Mesendoderm (in vitro differentiated cells): ENCODE measurements at regions not wholly inside any gene's neighbourhood (a gene's known extent, or its start where the extent isn't known, plus 50 kb on each side); places are given as distances from the start of the nearest gene placed in this dataset.

ENCODE experiments used
- DNase-seq: peaks from one replicate; pipeline ENCODE4 v3.0.0; 2013
- H2AK5ac ChIP-seq: 2 replicates; pipeline ENCODE4 v1.6.1; 2013; ENCODE audit warnings: low read length, inconsistent platforms
- H2BK120ac ChIP-seq: 2 replicates; pipeline ENCODE4 v1.6.1; 2013; ENCODE audit warnings: low read depth, mild to moderate bottlenecking, low read length, moderate library complexity, mixed read lengths
- H2BK15ac ChIP-seq: replicated peaks from 2 replicates; pipeline ENCODE4 v1.6.1; 2013; ENCODE audit warnings: low read depth, mild to moderate bottlenecking, moderate library complexity
- H2BK5ac ChIP-seq: 2 replicates; pipeline ENCODE4 v1.6.1; 2013; ENCODE audit warnings: low read length, inconsistent platforms
- H3K18ac ChIP-seq: 2 replicates; pipeline ENCODE4 v1.6.1; 2013; ENCODE audit warnings: mild to moderate bottlenecking, low read length, mixed read lengths
- H3K23ac ChIP-seq: one replicate; pipeline ENCODE4 v1.6.1; 2013; ENCODE audit warnings: low read length
- H3K27ac ChIP-seq: 2 replicates; pipeline ENCODE4 v1.5.1; 2013; ENCODE audit warnings: low read depth, mild to moderate bottlenecking, inconsistent platforms, low read length, moderate library complexity
- H3K27me3 ChIP-seq: 2 replicates; pipeline ENCODE4 v1.6.1; 2013; ENCODE audit warnings: low read length, control low read depth, mild to moderate bottlenecking, inconsistent platforms; ENCODE audit not compliant: insufficient read depth, poor library complexity
- H3K36me3 ChIP-seq: 2 replicates; pipeline ENCODE4 v1.6.1; 2013; ENCODE audit warnings: low read length, inconsistent platforms; ENCODE audit not compliant: control insufficient read depth, insufficient read depth
- H3K4ac ChIP-seq: one replicate; pipeline ENCODE4 v1.6.1; 2013; ENCODE audit warnings: low read depth, mild to moderate bottlenecking, low read length, moderate library complexity
- H3K4me1 ChIP-seq: 2 replicates; pipeline ENCODE4 v1.6.1; 2013; ENCODE audit warnings: low read depth, low read length, inconsistent platforms; ENCODE audit not compliant: control insufficient read depth
- H3K4me2 ChIP-seq: 2 replicates; pipeline ENCODE4 v1.6.1; 2013; ENCODE audit warnings: low read length
- H3K4me3 ChIP-seq: 2 replicates; pipeline ENCODE4 v1.5.1; 2013; ENCODE audit warnings: mild to moderate bottlenecking, low read length
- H3K56ac ChIP-seq: one replicate; pipeline ENCODE4 v1.6.1; 2013; ENCODE audit warnings: low read length
- H3K79me1 ChIP-seq: 2 replicates; pipeline ENCODE4 v1.6.1; 2013; ENCODE audit warnings: low read length, inconsistent platforms
- H3K79me2 ChIP-seq: 2 replicates; pipeline ENCODE4 v1.6.1; 2013; ENCODE audit warnings: mild to moderate bottlenecking, low read length; ENCODE audit not compliant: control insufficient read depth, insufficient read depth
- H3K9ac ChIP-seq: 2 replicates; pipeline ENCODE4 v1.6.1; 2013; ENCODE audit warnings: low read length, inconsistent platforms
- H4K5ac ChIP-seq: one replicate; pipeline ENCODE4 v1.6.1; 2013; ENCODE audit warnings: low read length
- H4K8ac ChIP-seq: one replicate; pipeline ENCODE4 v1.6.1; 2013; ENCODE audit warnings: low read depth, mild to moderate bottlenecking, control low read depth, low read length, moderate library complexity
- WGBS: extraction: QIAGEN DNeasy Blood & Tissue Kit; methylation state at CpG from one replicate; pipeline ENCODE4 v1.1.7; 2013; ENCODE audit warnings: low lambda C conversion rate, missing lambda C conversion rate; ENCODE audit not compliant: insufficient coverage; ENCODE audit errors: extremely low coverage; 5-methylcytosine and 5-hydroxymethylcytosine counted together

GRCh38 chr18:11400703-11401102 is 208.7 kb upstream of the SLC35G4 start:
- Histone ChIP-seq H3K4ac (no peak overlapping the region), H3K79me2 (no peaks in the 10 kb centered on the region), H2BK120ac (no peak overlapping the region), H3K79me1 (no peaks in the 10 kb centered on the region), H3K4me2 (no peak overlapping the region), H3K27me3 (no peaks in the 10 kb centered on the region), H3K27ac (no peak overlapping the region), H2BK15ac (no peak overlapping the region), H3K18ac (no peak overlapping the region), H3K9ac (no peak overlapping the region), H4K8ac (no peak overlapping the region), H4K5ac (no peak overlapping the region), H3K4me1 (no peaks in the 10 kb centered on the region), H3K36me3 (no peaks in the 10 kb centered on the region), H3K4me3 (no peak overlapping the region), H2BK5ac (no peak overlapping the region), H3K56ac (no peak overlapping the region), H2AK5ac (no peak overlapping the region), H3K23ac (no peak overlapping the region)
- no peak for DNase-seq
- no CpG with 5 or more reads among the region's 1 CpG for WGBS

DNA sequence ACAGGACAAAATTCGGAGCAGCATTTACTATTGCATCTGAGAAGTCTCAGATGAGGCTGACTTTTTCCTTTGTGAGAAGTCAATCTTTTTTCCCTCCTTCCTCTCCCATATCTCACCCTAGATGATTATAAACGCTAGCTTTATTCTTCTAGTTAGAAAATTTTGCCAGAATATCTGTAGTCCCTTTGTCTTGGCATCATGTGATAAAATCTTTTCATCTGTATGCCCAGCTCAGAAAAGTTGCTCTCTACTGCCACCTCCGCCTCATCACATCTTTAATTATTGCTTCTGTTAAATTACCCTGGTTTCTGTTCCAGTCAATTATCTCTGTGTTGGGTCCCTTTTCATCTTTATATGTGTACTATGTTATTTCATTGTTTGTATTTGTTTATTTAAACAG is 210.8 kb upstream of the SLC35G4 start:
- Histone ChIP-seq H3K36me3 (no peaks in the 10 kb centered on the region), H3K79me1 (no peaks in the 10 kb centered on the region), H3K4ac (no peak overlapping the region), H3K18ac (no peak overlapping the region), H4K8ac (no peak overlapping the region), H2BK15ac (no peak overlapping the region), H3K4me3 (no peak overlapping the region), H4K5ac (no peak overlapping the region), H2BK120ac (no peak overlapping the region), H3K23ac (no peak overlapping the region), H3K27ac (no peak overlapping the region), H3K4me1 (no peaks in the 10 kb centered on the region), H3K56ac (no peak overlapping the region), H3K79me2 (no peaks in the 10 kb centered on the region), H2BK5ac (no peak overlapping the region), H3K27me3 (no peaks in the 10 kb centered on the region), H2AK5ac (no peak overlapping the region), H3K4me2 (no peak overlapping the region), H3K9ac (no peak overlapping the region)
- DNase-seq, result peak; percentile 6
- no CpG with 5 or more reads among the region's 3 CpGs for WGBS

GRCh38 chr18:11392980-11393885 is 216.2 kb upstream of the SLC35G4 start:
- H4K8ac ChIP-seq, result no peak overlapping the region
- H3K79me2 ChIP-seq, result no peaks in the 10 kb centered on the region
- H3K79me1 ChIP-seq, result no peaks in the 10 kb centered on the region
- no peak overlapping the region for H2BK5ac ChIP-seq
- H3K4me3 ChIP-seq, result no peak overlapping the region
- no peak overlapping the region for H2AK5ac ChIP-seq
- H3K4ac ChIP-seq, result peak overlapping the region; percentile 2
- H3K4me2 ChIP-seq, result no peak overlapping the region
- no peak overlapping the region for H2BK15ac ChIP-seq
- peak; percentile 72 for DNase-seq
- no peaks in the 10 kb centered on the region for H3K36me3 ChIP-seq
- H3K9ac ChIP-seq, result no peak overlapping the region
- no CpG with 5 or more reads among the region's 9 CpGs for WGBS
- H3K18ac ChIP-seq, result peak overlapping the region; percentile 6
- no peaks in the 10 kb centered on the region for H3K27me3 ChIP-seq
- H3K56ac ChIP-seq, result peak overlapping the region; percentile 19
- peak overlapping the region; percentile 1 for H3K27ac ChIP-seq
- no peaks in the 10 kb centered on the region for H3K4me1 ChIP-seq
- no peak overlapping the region for H3K23ac ChIP-seq
- no peak overlapping the region for H4K5ac ChIP-seq
- peak overlapping the region; percentile 24 for H2BK120ac ChIP-seq

- Histone ChIP-seq H3K4me2 (no peak overlapping the region), H3K4ac (no peak overlapping the region), H3K18ac (no peak overlapping the region), H4K5ac (no peak overlapping the region), H2BK120ac (no peak overlapping the region), H3K27ac (no peak overlapping the region), H3K56ac (no peak overlapping the region), H3K23ac (no peak overlapping the region), H3K36me3 (no peaks in the 10 kb centered on the region), H3K4me3 (no peak overlapping the region), H2BK5ac (no peak overlapping the region), H2AK5ac (no peak overlapping the region), H3K79me1 (no peaks in the 10 kb centered on the region), H3K79me2 (no peaks in the 10 kb centered on the region), H3K4me1 (no peaks in the 10 kb centered on the region), H4K8ac (peak overlapping the region; percentile 56), H2BK15ac (no peak overlapping the region), H3K27me3 (no peaks in the 10 kb centered on the region), H3K9ac (no peak overlapping the region)
- peak; percentile 85 for DNase-seq
- no CpG with 5 or more reads among the region's 6 CpGs for WGBS
Measured at GRCh38 chr18:11392292-11392691, 217.1 kb upstream of the SLC35G4 start.

DNA sequence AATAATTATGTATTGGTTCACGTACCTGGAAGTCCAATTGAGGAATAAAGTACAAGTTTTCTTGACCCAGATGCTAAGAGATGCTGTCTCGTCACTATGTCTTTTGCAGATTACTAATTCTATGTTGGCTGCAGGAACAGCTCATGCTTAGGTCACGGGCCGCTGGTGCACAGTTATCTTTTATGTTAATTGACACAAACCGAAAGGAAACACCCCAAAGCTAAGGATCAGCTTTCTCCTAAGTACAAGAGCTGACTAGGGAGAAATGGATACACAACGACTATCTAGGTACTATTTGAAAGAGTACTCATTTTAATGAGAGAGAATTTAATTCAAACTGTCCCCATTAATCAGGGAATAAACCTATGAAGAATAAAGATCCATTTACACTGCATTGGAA is 217.7 kb upstream of the SLC35G4 start:
- no peak overlapping the region for H2BK120ac ChIP-seq
- no peak overlapping the region for H4K8ac ChIP-seq
- H2BK15ac ChIP-seq, result no peak overlapping the region
- no peak overlapping the region for H3K4me2 ChIP-seq
- H3K56ac ChIP-seq, result no peak overlapping the region
- H3K9ac ChIP-seq, result no peak overlapping the region
- no peaks in the 10 kb centered on the region for H3K4me1 ChIP-seq
- H3K27ac ChIP-seq, result no peak overlapping the region
- H4K5ac ChIP-seq, result no peak overlapping the region
- H3K27me3 ChIP-seq, result no peaks in the 10 kb centered on the region
- no peak overlapping the region for H2AK5ac ChIP-seq
- H3K18ac ChIP-seq, result no peak overlapping the region
- no peaks in the 10 kb centered on the region for H3K79me2 ChIP-seq
- H3K79me1 ChIP-seq, result no peaks in the 10 kb centered on the region
- no peak overlapping the region for H2BK5ac ChIP-seq
- no peak overlapping the region for H3K4ac ChIP-seq
- WGBS, result no CpG with 5 or more reads among the region's 6 CpGs
- no peak overlapping the region for H3K23ac ChIP-seq
- H3K36me3 ChIP-seq, result no peaks in the 10 kb centered on the region
- DNase-seq, result no peak
- no peak overlapping the region for H3K4me3 ChIP-seq
